ENCODE measurements at regions not wholly inside any gene's neighbourhood (a gene's known extent, or its start where the extent isn't known, plus 50 kb on each side); places are given as distances from the start of the nearest gene placed in this dataset.

DNA sequence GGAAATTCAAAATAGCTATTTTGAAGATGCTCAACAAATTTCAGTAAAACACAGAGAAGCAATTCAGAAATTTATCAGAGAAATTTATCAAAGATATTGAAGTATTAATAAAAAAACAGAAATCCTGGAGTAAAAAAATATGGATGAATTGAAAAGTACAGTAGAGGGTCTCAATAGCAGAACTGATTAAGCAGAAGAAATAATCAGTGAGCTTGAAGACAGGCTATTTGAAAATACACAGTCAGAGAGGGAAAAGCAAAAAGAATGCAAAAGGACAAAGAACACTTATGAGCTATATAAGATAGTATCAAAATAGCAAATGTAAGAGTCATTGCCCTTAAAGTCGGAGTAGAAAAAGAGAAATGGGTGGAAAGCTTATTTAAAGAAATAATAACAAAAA lies 107.9 kb upstream of the PPP2R2B start:
- H3K79me2 ChIP-seq: no peaks in the 10 kb centered on the region
- H3K4me2 ChIP-seq (ENCODE audit: low read length): no peak overlapping the region
- no peaks in the 10 kb centered on the region for H3K27me3 ChIP-seq (ENCODE audit: control insufficient read depth, insufficient read depth, low read length)
- H3K4me3 ChIP-seq (ENCODE audit: low read depth, low read length): no peak overlapping the region
- H2AFZ ChIP-seq: no peak overlapping the region
- no peak overlapping the region for H3K9ac ChIP-seq
- TF ChIP-seq, protein P1, sequence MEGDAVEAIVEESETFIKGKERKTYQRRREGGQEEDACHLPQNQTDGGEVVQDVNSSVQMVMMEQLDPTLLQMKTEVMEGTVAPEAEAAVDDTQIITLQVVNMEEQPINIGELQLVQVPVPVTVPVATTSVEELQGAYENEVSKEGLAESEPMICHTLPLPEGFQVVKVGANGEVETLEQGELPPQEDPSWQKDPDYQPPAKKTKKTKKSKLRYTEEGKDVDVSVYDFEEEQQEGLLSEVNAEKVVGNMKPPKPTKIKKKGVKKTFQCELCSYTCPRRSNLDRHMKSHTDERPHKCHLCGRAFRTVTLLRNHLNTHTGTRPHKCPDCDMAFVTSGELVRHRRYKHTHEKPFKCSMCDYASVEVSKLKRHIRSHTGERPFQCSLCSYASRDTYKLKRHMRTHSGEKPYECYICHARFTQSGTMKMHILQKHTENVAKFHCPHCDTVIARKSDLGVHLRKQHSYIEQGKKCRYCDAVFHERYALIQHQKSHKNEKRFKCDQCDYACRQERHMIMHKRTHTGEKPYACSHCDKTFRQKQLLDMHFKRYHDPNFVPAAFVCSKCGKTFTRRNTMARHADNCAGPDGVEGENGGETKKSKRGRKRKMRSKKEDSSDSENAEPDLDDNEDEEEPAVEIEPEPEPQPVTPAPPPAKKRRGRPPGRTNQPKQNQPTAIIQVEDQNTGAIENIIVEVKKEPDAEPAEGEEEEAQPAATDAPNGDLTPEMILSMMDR (IDR thresholded peaks at IDR 0.05): no peak
- no peak overlapping the region for H3K27ac ChIP-seq
- H3K9me3 ChIP-seq (ENCODE audit: control insufficient read depth, low read length): no peaks in the 10 kb centered on the region
- H3K4me1 ChIP-seq: no peaks in the 10 kb centered on the region
- H3K36me3 ChIP-seq (ENCODE audit: control insufficient read depth, insufficient read depth, low read length): peaks cover 2% of the 10 kb centered on the region

DNA sequence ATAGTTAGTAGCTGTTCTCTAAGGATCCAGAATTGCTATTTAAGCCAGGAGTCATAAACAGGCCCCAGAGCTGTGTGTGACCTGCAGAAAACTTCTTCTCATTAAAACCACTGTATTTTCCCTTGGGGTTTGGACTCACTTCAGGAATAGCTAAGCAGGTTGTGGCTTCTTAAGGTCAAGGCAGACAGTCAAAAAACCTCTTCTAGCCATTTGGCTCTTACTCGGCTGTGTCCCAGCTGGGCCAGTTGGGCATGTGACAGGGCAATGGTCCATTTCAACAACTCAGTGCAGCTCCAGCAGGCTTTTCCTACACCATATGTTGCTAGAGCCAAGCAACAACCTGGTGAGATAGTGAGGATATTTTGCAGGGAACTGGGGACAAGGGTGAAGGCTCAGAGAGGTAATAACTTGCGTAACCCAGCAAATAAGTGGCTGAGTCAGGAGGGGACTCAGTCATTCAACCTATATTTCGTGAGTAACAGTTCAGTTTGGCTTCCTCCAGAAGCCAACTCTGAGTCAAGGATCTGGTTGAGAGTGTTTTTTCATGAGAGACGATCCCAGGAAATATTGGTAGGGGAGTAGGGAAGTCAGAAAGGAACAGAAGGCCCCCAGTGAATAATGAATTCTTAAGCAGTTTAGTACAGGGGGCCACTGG lies 115.4 kb upstream of the PPP2R2B start:
- Histone ChIP-seq H3K27ac (no peak overlapping the region), H3K9me3 (ENCODE audit: control insufficient read depth, low read length) (no peaks in the 10 kb centered on the region), H2AFZ (no peak overlapping the region), H3K4me3 (ENCODE audit: low read depth, low read length) (no peak overlapping the region), H3K79me2 (no peaks in the 10 kb centered on the region), H3K4me1 (no peaks in the 10 kb centered on the region), H3K9ac (no peak overlapping the region), H3K4me2 (ENCODE audit: low read length) (no peak overlapping the region), H3K27me3 (ENCODE audit: control insufficient read depth, insufficient read depth, low read length) (no peaks in the 10 kb centered on the region), H3K36me3 (ENCODE audit: control insufficient read depth, insufficient read depth, low read length) (no peaks in the 10 kb centered on the region)
- TF ChIP-seq, protein P1 (IDR thresholded peaks at IDR 0.05): no peak

DNA sequence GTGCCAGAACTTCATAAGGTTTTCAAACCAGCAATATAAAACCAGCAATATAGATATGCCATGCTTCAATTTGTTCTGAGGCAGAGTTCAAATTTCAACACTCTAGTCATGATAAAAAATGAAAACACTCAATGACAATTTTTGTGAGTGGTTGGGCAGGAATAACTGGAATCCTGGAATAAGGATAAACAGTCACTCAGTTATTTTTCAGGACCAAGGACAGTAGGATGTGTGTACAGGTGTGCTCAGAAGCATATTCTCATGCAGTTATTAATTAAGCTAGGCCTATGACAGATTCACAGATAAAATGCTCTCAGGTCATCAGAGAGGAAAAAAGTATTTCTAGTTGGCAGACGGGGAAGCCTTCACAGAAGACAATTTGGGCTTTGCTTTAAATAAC lies 117.3 kb upstream of the PPP2R2B start:
- no peaks in the 10 kb centered on the region for H3K4me1 ChIP-seq
- H3K27me3 ChIP-seq (ENCODE audit: control insufficient read depth, insufficient read depth, low read length): no peaks in the 10 kb centered on the region
- H3K79me2 ChIP-seq: no peaks in the 10 kb centered on the region
- TF ChIP-seq, protein P1 (IDR thresholded peaks at IDR 0.05): no peak
- H3K4me3 ChIP-seq (ENCODE audit: low read depth, low read length): no peak overlapping the region
- no peak overlapping the region for H3K4me2 ChIP-seq (ENCODE audit: low read length)
- H2AFZ ChIP-seq: no peak overlapping the region
- no peak overlapping the region for H3K27ac ChIP-seq
- no peaks in the 10 kb centered on the region for H3K9me3 ChIP-seq (ENCODE audit: control insufficient read depth, low read length)
- no peaks in the 10 kb centered on the region for H3K36me3 ChIP-seq (ENCODE audit: control insufficient read depth, insufficient read depth, low read length)
- H3K9ac ChIP-seq: no peak overlapping the region

DNA sequence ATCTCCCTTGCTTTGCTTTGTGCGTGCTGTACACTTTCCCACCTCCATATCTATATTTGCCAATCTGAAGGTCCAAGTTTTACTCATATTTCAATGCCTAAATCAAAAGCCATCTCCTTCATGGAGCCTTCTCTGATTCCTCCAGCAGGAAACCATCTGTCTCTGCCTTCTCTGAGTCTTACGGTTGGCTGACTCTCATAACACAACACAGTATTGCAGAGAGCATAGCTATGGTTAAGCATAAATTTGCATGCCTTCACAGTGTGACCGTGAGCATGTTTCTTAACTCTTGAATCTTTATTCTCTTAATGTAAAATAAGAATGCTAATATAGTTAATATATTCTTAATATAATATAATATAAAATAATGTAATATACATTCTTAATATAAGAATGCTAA lies 136.8 kb upstream of the PPP2R2B start:
- no peaks in the 10 kb centered on the region for H3K9me3 ChIP-seq (ENCODE audit: control insufficient read depth, low read length)
- H3K4me1 ChIP-seq: peaks cover 5% of the 10 kb centered on the region
- H3K27me3 ChIP-seq (ENCODE audit: control insufficient read depth, insufficient read depth, low read length): no peaks in the 10 kb centered on the region
- H3K79me2 ChIP-seq: no peaks in the 10 kb centered on the region
- no peak overlapping the region for H2AFZ ChIP-seq
- no peak overlapping the region for H3K4me2 ChIP-seq (ENCODE audit: low read length)
- TF ChIP-seq, protein P1 (IDR thresholded peaks at IDR 0.05): no peak
- no peak overlapping the region for H3K9ac ChIP-seq
- H3K36me3 ChIP-seq (ENCODE audit: control insufficient read depth, insufficient read depth, low read length): no peaks in the 10 kb centered on the region
- H3K4me3 ChIP-seq (ENCODE audit: low read depth, low read length): no peak overlapping the region
- no peak overlapping the region for H3K27ac ChIP-seq

DNA sequence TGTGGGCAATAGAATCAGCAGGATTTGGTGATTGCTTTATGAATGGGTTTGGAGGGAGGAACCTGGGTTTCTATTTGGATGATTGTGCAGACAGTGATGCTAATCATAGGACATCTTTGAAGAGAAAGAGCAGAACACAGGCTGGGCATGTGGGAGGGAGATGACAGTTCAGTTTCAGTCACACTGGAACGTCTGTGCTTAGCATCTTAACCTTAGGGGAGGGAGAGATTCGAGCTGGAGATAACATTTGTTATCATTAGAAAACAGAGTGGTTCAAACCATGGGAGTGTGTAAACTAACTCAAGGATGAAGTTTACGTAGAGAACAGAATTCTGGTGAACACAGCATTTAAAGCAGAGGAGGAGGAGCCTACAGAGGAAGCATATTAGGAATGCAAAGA lies 138.6 kb upstream of the PPP2R2B start:
- Histone ChIP-seq H3K36me3 (ENCODE audit: control insufficient read depth, insufficient read depth, low read length) (no peaks in the 10 kb centered on the region), H2AFZ (no peak overlapping the region), H3K9me3 (ENCODE audit: control insufficient read depth, low read length) (no peaks in the 10 kb centered on the region), H3K9ac (no peak overlapping the region), H3K4me2 (ENCODE audit: low read length) (no peak overlapping the region), H3K27ac (no peak overlapping the region), H3K79me2 (no peaks in the 10 kb centered on the region), H3K4me1 (peaks cover 5% of the 10 kb centered on the region), H3K27me3 (ENCODE audit: control insufficient read depth, insufficient read depth, low read length) (no peaks in the 10 kb centered on the region), H3K4me3 (ENCODE audit: low read depth, low read length) (no peak overlapping the region)
- TF ChIP-seq, protein P1 (IDR thresholded peaks at IDR 0.05): no peak
